COLO829 (cell line): ENCODE measurements at regions not wholly inside any gene's neighbourhood (a gene's known extent, or its start where the extent isn't known, plus 50 kb on each side); places are given as distances from the start of the nearest gene placed in this dataset.

ENCODE experiments used
- DNase-seq: peaks from one replicate; pipeline ENCODE4 v3.0.0; 2012; ENCODE audit warnings: low spot score

DNA sequence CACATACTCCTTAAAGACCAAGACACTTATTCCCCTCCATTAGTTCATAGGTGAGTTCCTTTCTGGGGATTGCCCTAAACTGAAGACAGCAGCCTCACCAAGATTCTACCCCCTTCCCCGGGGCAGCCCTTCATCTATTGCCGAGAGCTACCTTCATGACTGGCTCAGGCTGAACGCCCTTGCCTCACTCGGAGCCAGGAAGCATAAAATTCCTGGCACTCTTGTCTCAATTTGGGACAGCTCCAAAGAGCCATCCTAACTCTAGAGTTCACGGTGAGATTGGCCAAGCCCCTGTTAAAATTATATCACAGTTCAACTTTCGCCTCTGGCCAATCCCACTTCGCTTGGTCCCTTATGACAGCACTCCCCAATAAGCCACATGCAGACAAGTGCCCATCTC is 113.0 kb upstream of the PROX1 start:
- no peak for DNase-seq

DNA sequence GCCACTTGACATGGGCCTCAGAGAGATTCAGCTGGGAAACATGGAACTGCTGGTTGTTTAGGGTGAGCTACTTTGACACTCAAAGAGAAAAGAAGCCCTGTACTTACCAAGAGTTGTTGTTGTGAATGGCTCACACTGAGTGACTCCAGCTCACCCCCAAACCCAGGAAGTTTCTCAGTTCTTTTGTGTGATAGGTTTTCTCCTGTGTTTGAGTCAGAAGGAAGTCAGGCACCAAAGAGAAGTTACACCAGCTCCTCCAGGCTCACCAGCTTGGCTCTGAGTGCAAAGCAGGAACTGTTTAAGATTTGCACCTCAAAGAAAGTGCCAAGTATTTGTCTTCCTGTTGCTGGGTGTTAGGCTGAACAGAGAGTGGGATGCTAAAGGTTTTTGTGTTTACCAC is 111.2 kb upstream of the PROX1 start:
- DNase-seq: no peak

DNA sequence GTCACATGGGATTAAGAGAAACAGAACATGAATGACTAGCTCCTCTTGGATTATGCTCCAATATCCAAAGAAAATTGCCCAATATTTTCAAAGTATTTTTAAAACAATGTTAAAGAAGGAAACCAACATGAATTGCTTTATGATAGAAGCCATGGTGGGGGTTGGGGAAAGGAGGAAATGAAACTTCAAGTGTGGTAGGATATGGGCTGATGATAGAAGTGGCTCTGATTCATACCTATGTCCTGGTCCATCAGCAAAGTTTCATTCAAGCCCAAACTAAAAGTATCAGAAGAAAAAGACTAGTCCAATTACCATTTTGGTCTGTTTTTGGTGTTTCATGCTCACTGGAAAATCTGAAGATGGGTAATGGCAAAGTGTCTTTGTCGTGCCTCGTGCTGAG is 104.2 kb upstream of the PROX1 start:
- no peak for DNase-seq

DNA sequence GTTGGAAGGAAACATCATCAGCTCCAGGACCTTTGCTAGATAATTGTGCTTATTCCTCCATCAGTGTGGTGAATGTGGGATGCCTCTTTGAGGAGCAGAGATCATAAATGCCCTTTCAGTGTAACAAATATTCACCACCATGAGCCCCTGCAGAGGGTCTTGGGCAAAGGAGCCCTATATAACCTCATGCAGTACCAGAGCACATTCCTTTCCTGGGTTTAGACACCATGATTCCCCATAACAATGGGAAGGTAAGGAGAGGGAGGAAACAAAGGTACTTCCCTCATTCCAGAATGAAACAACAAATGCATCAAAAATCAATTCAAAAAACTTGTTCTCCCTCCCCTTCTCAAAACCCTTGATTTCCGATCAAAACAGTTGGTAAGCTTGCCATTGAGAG is 103.4 kb upstream of the PROX1 start:
- no peak for DNase-seq

DNA sequence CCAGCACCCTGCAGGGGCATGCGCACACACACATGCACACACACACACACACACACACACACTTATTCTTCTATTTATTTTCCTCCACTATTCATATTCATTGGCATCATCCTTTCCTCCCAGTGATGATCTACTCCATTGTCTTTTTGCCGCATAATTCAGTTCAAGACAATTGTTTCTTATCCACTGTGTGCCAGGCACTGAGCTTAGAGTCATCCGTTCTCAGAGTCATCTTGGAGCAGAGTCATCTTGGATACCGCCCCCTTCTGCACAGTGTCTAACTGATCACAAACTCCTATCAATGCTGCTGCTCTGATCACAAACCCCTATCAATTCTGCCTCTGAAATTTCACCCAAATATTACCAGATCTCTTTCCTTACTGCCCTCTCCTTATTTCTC is 102.8 kb upstream of the PROX1 start:
- DNase-seq: no peak

DNA sequence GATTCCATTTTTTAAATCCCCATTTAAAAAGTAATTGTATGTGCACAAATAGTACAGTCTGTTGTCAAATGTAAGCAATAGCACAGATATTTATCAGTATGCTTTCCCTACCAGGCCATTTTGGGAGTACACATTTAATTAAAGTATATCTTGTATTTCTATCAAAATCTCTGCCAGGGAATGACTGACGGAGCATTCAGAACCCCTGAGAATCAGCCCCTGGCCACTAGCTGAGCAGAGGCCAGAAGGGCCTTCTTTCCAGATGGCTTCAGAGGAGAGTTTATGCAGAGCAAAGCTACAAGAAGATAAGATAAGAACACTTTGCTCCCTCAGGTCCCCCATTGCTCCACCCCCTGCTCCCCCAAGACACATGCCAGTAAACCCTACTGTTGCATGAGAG is 99.9 kb upstream of the PROX1 start:
- DNase-seq: no peak

DNA sequence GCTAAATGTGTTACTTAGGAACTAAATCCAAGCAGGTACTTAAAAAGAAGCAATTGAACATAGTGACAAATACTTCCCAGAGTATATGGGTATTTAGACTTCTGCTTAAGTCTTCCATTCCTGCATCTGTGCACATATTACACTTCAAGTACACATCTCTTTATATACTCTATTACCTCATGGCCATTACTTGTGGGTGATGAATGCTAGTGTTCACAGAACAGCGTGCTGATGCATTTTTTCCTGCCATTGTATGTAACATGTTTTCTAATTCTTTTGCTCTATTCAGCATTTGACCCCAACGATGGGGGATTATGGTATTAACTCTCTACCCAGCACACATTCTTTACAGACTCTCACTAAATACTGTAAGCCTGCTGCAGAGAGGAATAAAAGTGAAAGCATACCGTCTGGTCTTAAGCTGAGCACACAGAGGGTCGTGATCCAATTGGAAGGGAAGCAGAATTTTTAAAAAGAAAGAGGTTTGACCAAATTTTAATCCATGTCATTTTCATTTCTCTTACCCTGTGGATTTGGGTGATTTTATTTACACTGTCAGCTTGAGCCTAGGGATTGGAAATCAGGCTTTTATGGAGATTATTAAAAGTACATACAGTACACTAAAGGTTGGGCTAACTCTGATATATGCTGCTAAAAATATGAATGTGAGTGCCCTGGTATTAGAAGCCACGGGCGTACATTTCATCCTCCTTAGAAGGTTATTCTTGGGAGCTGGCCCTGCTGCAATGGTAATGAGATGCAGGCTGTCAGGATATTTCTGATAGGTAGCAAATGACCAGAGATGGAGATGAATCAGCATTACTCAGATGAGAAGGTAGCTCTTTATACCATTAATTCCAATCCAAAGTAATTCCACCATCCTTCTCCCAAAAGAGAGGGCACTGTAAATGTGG is 95.5 kb upstream of the PROX1 start:
- no peak for DNase-seq

DNA sequence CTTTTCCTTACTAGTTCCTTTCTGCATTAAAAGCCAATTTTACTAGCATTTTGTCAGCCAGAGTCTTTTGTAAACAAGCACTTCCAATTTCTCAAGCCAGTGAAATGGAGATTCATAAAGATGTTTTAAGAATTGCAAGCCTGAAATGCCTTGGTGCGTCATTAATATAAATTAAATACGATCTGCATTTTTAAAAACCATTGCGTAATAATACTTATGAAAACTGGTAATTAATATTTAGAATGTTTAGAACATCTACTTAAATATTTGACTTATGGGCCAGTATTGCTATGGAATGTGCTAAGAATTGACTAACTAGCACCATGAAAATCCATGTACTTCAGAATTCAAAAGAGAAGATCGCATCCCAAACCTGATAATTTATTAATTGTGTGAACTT is 89.1 kb upstream of the PROX1 start:
- no peak for DNase-seq

DNA sequence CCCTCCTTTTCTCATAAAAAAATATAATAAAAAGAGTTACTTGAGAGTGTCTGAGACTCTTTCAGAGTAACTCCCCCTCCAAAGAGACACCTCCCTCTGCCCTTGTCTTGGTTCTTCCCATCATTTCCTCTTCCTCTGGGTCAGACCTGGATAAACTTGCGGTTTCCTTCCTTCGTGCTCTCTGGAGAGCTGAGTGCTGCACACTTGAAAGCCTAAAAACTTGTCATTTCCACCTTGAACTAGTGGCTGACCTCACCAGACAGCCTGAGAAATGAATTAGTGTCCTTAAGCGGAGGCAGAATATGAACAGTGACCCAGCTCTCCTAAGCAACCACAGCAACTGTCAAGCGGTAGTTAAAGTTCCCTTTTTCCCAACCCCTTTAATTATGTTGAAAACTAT is 88.4 kb upstream of the PROX1 start:
- no peak for DNase-seq

DNA sequence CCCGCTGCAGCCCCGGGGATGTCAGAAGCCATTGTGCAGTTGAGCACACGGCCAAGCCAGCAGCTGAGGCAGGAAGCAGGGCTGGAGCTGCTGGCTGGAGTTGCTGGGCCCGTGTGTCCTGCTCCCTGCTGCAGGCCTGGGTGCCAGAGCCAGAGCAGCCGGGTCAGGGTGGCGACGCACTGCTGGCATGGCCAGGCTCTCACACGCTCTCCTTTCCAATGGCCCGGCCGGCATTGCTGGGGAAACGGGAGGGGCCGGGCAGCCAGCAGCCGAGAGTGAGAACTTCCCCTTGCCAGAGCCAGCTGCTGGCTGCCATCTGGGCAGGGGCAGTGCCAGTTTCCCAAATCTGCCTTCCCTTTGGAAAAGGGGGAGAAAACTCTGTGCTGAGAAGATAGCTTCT is 82.4 kb upstream of the PROX1 start:
- DNase-seq: no peak

DNA sequence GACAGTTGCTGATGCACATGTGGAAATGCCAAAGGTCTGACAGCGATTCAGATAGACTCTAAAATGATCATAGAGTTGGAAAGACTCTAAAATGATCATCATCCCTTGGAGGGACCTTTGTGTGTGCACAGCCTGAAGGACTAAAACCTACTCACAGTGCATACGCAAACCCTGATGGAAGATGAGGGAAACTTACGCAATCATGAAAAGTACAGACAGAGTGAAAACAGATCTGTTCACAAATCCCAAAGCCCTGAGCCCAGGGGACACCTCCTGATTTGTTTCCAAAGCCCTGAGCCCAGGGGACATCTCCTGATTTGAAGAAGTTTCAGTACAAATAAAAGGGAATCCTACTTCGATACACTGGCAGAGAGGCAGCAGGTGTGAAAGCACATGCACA is 79.3 kb upstream of the PROX1 start:
- DNase-seq: no peak

DNA sequence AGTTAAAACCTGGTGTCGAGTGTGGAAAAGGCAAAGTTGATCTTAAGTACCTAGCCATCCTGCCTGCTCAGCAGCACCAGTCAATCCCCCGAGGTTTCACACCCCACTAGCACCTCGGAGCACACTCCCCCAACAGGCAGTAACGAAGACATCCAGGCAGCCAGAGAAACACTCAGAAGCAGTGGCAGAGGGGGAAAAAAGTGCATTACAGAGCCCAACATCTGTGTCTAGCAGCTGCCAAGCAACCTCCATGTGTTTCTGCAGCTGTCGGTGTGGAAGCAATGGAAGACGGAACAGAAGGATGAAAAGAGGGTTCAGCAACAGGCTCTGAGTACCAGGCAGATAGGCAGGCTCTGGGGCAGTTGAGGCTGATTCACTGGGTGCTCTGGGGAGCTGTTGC is 73.4 kb upstream of the PROX1 start:
- DNase-seq: no peak

DNA sequence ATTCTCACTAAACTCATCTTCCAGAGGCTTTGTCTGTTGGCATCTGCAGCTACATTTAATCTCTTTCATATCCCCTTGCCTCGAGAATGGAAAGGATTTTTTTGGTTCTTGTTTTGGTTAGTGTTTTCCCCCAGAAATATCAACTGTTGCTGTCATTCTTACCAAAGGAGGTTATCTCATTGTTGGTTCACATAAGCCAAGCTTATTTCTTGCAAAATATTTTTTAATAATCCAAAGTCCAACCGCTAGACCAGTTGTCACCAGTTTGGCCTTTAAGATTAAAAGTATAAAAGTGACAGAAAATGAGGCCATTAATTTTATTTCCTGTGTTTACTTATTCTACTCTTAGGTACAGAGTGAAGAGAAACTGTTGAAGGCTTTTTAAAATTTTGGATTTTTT is 66.5 kb upstream of the PROX1 start:
- DNase-seq: no peak

DNA sequence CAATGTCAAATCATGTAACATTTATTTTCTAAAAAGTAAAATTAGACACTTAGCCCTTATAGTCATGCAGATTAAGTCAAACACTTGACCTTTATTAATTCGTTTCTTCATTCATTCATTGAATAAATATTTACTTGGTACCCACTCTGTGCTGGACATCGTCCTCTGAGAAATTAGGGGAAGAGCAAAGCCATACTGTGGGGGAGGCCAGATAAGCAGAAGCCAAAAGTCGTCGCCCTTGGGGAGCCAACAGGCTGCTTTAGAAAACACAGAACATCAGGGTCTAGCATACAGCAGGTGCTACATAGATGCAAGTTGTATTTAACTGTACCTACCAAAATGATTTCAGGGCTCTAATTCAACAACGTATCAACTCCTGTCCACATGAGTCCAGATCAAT is 66.1 kb upstream of the PROX1 start:
- no peak for DNase-seq

DNA sequence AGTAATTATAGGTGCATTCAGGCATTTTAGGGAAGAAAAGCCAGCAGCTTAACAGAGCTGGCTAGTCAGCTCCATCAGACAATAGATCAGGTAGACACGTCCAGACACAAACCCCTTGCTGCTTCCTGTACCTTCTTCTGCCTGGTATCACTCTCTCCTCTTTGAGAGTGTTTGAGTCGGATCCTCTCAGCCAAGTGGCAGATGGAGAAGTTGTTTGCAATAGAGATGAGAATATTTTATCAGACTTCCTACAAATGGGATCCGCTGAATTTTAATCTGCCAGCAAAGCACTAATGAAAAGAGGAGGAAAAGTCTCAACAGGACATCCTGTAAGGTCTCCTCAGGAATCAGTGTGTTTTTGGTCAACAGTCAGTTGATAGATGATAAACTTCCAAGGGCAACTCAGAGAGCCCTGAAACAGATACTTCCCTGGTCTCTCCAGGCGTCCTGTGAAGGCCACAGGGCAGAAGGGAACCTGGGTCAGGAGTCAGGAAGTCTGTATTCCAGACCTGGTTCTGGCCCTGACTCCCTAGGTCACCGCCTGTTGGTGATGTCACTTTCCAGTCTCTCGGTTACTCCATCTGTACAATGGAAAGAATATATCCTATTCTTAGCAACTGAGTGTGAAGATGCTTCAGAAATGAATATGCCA is 62.1 kb upstream of the PROX1 start:
- no peak for DNase-seq

DNA sequence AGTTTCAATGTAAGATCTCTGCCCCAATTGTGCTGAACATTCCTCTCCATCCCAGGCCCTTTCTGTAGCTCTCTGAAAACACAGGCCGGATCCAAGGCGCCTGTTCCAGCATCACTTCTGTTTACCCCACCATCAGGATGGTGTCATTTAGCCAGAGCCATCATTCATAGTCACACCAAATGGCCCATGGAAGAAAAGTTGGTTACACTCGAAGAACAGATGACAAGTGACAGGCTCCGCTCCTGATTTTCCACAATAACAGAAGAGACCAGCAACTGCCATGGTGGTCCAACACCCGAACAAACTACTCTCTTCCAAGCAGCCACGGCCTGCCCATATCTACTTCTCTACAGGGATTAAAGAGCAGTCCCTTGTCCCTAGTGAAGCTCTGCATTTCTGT is 59.9 kb upstream of the PROX1 start:
- DNase-seq: no peak

DNA sequence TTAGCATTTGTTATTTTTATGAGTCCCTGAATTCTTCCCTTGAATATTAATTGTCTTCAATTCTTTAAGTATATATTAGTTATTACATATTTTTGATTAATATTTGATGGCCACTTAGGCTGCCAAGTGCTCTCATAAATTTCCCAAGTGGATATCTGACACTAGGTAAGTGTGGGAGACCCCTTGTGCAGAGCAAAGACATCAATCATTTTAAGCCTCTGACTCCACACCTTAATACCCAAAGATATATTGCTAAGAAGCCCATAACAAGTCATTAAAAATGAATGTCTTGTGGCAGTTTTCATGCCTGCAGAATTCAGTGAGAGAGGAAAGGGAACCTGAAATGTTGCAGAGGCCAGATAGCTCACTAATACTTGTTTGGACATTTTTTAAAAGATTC is 58.4 kb upstream of the PROX1 start:
- no peak for DNase-seq

DNA sequence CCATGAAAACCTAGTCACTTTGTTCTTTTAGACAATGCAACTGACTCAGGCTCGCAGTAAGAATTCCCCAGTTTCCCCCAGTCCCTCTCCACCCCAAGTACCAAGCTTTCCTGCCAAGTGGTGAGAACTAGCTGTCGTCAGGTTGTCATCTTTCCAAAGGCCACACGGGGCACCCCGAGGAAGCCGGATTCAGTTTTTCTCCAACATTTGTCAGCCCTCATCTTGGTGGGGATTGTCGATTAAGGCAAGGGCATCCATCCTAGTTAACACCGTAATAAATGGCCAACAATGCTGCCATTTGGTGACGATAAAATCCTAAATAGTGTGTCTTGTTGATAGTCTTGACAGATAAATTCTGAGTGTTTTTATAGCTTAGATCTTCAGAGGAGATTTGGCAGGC is 55.9 kb upstream of the PROX1 start:
- no peak for DNase-seq

DNA sequence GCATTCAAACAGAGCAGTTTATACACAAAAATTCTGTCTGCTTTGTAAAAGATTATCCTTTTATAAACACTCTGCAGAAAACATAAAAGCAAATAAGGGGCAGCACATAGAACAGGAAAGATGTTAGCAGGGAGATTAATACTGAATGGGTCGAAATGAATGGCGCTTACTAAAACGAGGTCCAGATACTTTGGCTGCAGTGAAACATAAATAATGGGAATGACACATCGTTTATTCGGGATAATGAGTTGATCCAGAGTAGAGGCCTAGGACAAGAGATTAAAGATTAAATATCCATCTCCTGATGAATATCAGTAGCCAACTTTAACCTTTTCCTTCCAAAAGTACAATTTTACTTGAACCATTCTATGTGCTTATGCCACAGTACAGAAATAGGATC is 54.4 kb upstream of the PROX1 start:
- DNase-seq: no peak

DNA sequence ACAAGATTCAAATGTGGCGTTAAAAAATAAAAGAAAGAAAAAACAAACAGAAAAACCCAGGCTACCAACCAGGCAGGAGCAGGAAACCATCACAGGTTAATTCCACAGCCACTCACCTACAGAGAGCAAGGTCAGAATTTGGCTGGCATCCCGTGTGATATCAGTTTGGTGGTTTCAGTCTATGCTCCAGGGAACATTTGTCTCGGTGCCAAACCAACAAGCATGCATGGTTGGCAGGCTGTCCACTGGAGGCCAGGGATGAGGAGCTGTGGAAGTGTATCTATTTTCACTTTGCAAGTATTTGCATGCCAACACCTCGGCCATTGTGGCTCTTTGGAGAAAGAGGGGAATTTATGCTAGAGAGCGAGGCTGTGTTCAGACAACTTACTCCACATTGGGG is 53.1 kb upstream of the PROX1 start:
- DNase-seq: no peak

DNA sequence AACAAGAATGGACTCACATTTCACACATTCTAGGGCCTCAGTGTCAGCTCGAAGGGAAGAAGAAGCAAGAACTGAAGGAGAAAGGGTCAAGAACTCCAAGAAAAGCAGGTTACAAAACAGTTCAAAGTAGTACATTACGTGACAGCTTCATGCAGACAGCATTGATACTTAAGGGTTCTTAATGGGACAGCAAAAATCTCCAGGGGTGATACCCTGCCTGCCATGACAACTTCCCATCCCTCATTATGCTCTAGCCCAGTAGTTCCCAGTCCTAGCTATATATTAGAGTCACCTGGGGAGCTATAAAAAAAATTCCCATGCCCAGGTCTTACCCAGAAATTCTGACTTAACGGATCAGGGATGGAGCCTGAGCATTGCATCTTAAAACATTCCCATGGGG is 51.2 kb upstream of the PROX1 start:
- no peak for DNase-seq
